Parathyroid adenoma (tissue), 2 donors: ENCODE measurements at regions not wholly inside any gene's neighbourhood (a gene's known extent, or its start where the extent isn't known, plus 50 kb on each side); places are given as distances from the start of the nearest gene placed in this dataset.

ENCODE experiments used
- H2AFZ ChIP-seq: fragments of 300-600 bp; sonication (generic); one replicate; pipeline ENCODE4 v1.7.0; 2017; ENCODE audit warnings: antibody characterized with exemption, mild to moderate bottlenecking
- H3K27ac ChIP-seq: fragments of 300-600 bp; sonication (generic); one replicate; pipeline ENCODE4 v1.7.0; 2017
- H3K27me3 ChIP-seq: fragments of 300-600 bp; sonication (generic); one replicate; pipeline ENCODE4 v1.7.0; 2017; ENCODE audit warnings: low read length; ENCODE audit not compliant: control insufficient read depth, insufficient read depth
- H3K36me3 ChIP-seq: fragments of 300-600 bp; sonication (generic); one replicate; pipeline ENCODE4 v1.7.0; 2017; ENCODE audit warnings: low read length; ENCODE audit not compliant: control insufficient read depth, insufficient read depth
- H3K4me1 ChIP-seq: fragments of 300-600 bp; sonication (generic); one replicate; pipeline ENCODE4 v1.7.0; 2017; ENCODE audit warnings: control low read depth
- H3K4me2 ChIP-seq: fragments of 300-600 bp; sonication (generic); one replicate; pipeline ENCODE4 v1.7.0; 2017; ENCODE audit warnings: low read length
- H3K4me3 ChIP-seq: fragments of 300-600 bp; sonication (generic); one replicate; pipeline ENCODE4 v1.7.0; 2017; ENCODE audit warnings: low read depth, low read length
- H3K79me2 ChIP-seq: fragments of 300-600 bp; sonication (generic); one replicate; pipeline ENCODE4 v1.7.0; 2017; ENCODE audit warnings: control low read depth
- H3K9ac ChIP-seq: fragments of 300-600 bp; sonication (generic); one replicate; pipeline ENCODE4 v1.7.0; 2017; ENCODE audit warnings: mild to moderate bottlenecking
- H3K9me3 ChIP-seq: fragments of 300-600 bp; sonication (generic); one replicate; pipeline ENCODE4 v1.7.0; 2017; ENCODE audit warnings: low read length; ENCODE audit not compliant: control insufficient read depth
- TF ChIP-seq, protein P1 (sequence below): fragments of 300-600 bp; sonication (generic); IDR thresholded peaks from one replicate; pipeline ENCODE4 v1.7.0; 2017; ENCODE audit warnings: antibody characterized with exemption, mild to moderate bottlenecking
- donor health status: primary hyperparathyroidism.

GRCh38 chr20:47964149-47964548, 178.9 kb upstream of the SULF2 start:
- H3K4me3 ChIP-seq = no peak overlapping the region
- no peak overlapping the region for H3K9ac ChIP-seq
- no peaks in the 10 kb centered on the region for H3K27me3 ChIP-seq
- no peak overlapping the region for H2AFZ ChIP-seq
- no peak overlapping the region for H3K4me2 ChIP-seq
- no peaks in the 10 kb centered on the region for H3K36me3 ChIP-seq
- TF ChIP-seq, protein P1, sequence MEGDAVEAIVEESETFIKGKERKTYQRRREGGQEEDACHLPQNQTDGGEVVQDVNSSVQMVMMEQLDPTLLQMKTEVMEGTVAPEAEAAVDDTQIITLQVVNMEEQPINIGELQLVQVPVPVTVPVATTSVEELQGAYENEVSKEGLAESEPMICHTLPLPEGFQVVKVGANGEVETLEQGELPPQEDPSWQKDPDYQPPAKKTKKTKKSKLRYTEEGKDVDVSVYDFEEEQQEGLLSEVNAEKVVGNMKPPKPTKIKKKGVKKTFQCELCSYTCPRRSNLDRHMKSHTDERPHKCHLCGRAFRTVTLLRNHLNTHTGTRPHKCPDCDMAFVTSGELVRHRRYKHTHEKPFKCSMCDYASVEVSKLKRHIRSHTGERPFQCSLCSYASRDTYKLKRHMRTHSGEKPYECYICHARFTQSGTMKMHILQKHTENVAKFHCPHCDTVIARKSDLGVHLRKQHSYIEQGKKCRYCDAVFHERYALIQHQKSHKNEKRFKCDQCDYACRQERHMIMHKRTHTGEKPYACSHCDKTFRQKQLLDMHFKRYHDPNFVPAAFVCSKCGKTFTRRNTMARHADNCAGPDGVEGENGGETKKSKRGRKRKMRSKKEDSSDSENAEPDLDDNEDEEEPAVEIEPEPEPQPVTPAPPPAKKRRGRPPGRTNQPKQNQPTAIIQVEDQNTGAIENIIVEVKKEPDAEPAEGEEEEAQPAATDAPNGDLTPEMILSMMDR = no peak
- H3K4me1 ChIP-seq = peaks cover 8% of the 10 kb centered on the region
- H3K27ac ChIP-seq = no peak overlapping the region
- no peaks in the 10 kb centered on the region for H3K9me3 ChIP-seq
- H3K79me2 ChIP-seq = no peaks in the 10 kb centered on the region

DNA sequence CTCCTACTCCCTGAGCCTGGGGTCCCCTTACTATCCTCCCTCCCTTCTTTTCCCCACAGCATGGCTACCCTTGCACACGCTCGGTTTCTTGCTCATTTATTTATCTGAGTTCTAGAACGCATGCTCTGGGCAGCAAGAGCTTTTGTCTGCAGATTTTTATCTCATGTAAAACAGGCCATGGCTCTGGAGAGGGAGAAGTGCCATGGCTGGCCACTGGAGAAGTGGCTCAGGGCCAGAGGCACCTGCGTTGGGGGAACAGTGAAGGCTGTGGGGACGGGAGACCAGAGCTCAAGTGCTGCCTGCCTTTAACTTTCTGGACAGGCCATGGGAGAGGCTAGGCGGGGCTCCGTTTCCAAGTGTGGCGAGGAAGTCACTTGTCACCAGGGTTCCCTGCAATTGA, 177.7 kb upstream of the SULF2 start:
- Histone ChIP-seq H3K27ac (no peak overlapping the region), H3K4me2 (no peak overlapping the region), H3K9ac (no peak overlapping the region), H3K4me1 (peaks cover 8% of the 10 kb centered on the region), H3K4me3 (no peak overlapping the region), H3K79me2 (no peaks in the 10 kb centered on the region), H3K9me3 (no peaks in the 10 kb centered on the region), H3K36me3 (no peaks in the 10 kb centered on the region), H2AFZ (peak overlapping the region; percentile 39), H3K27me3 (no peaks in the 10 kb centered on the region)
- TF ChIP-seq, protein P1 = no peak

DNA sequence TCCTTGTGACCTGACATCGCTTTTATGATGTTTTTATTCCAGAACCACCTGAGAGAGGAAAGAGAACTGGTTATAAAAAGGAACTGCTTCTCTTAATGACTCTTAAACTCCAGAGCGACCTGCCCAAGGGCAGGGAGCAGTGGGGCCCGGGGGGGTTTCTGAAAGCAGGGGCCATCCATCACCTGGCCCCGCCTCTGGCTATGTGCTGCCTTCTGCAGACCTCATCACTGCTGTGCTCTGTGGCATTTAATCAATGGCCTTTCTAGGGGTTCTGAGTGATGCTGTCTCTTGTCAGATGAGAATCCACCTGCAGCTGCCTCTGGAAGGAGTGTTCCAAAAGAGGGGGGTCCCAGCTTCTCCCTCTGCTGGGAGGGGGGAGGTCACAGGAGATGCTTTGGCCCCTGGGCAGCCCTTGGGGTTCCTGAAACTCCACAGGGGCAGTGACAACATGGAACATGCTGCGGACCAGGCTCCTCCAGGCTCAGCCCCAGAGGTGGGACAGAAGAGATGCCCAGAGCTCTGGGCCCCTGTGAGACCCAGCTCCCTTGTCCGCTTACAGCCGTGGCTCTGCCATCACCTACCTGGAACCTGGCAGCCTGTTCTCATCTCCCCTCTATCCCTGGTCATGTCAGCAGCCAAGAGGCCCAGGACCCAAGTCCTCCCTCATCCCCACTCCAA, 177.1 kb upstream of the SULF2 start:
- Histone ChIP-seq H3K36me3 (no peaks in the 10 kb centered on the region), H3K9ac (no peak overlapping the region), H2AFZ (peak overlapping the region; percentile 39), H3K4me1 (peaks cover 8% of the 10 kb centered on the region), H3K4me3 (no peak overlapping the region), H3K4me2 (no peak overlapping the region), H3K79me2 (no peaks in the 10 kb centered on the region), H3K27me3 (no peaks in the 10 kb centered on the region), H3K27ac (no peak overlapping the region), H3K9me3 (no peaks in the 10 kb centered on the region)
- TF ChIP-seq, protein P1 = no peak

GRCh38 chr20:47960769-47961541, 175.7 kb upstream of the SULF2 start:
- H2AFZ ChIP-seq = no peak overlapping the region
- H3K4me1 ChIP-seq = peaks cover 8% of the 10 kb centered on the region
- H3K27me3 ChIP-seq = no peaks in the 10 kb centered on the region
- H3K9ac ChIP-seq = no peak overlapping the region
- H3K4me3 ChIP-seq = no peak overlapping the region
- H3K27ac ChIP-seq = no peak overlapping the region
- no peaks in the 10 kb centered on the region for H3K9me3 ChIP-seq
- no peak overlapping the region for H3K4me2 ChIP-seq
- no peaks in the 10 kb centered on the region for H3K36me3 ChIP-seq
- TF ChIP-seq, protein P1 = no peak
- H3K79me2 ChIP-seq = no peaks in the 10 kb centered on the region
